Osteocyte (in vitro differentiated cells): ENCODE measurements at regions not wholly inside any gene's neighbourhood (a gene's known extent, or its start where the extent isn't known, plus 50 kb on each side); places are given as distances from the start of the nearest gene placed in this dataset.

Experiments used
- DNase-seq: peaks from one replicate; pipeline ENCODE4 v3.0.0; 2021; ENCODE audit warnings: mixed read lengths; ENCODE audit not compliant: unreplicated experiment; ENCODE audit errors: extremely low spot score
- H3K27ac Mint-ChIP-seq: one replicate; pipeline ENCODE4 v1.8.0; 2021; ENCODE audit warnings: mild to moderate bottlenecking, mixed read lengths; ENCODE audit not compliant: unreplicated experiment
- H3K27me3 Mint-ChIP-seq: one replicate; pipeline ENCODE4 v1.8.0; 2021; ENCODE audit warnings: mixed read lengths; ENCODE audit not compliant: unreplicated experiment
- H3K36me3 Mint-ChIP-seq: one replicate; pipeline ENCODE4 v1.8.0; 2021; ENCODE audit warnings: mixed read lengths; ENCODE audit not compliant: unreplicated experiment
- H3K4me1 Mint-ChIP-seq: one replicate; pipeline ENCODE4 v1.8.0; 2021; ENCODE audit warnings: mixed read lengths; ENCODE audit not compliant: unreplicated experiment
- H3K4me3 Mint-ChIP-seq: one replicate; pipeline ENCODE4 v1.8.0; 2021; ENCODE audit warnings: mild to moderate bottlenecking, moderate library complexity, mixed read lengths; ENCODE audit not compliant: unreplicated experiment
- H3K9me3 Mint-ChIP-seq: one replicate; pipeline ENCODE4 v1.8.0; 2021; ENCODE audit warnings: mixed read lengths; ENCODE audit not compliant: unreplicated experiment
- CTCF ChIP-seq: fragments of 200-600 bp; sonication (generic); IDR thresholded peaks from 2 replicates; pipeline ENCODE4 v1.5.0; 2021; ENCODE audit warnings: antibody characterized with exemption, mild to moderate bottlenecking, moderate library complexity

- H3K27ac Mint-ChIP-seq = no peak overlapping the region
- H3K4me1 Mint-ChIP-seq = no peaks in the 10 kb centered on the region
- H3K4me3 Mint-ChIP-seq = no peak overlapping the region
- DNase-seq = no peak
- H3K9me3 Mint-ChIP-seq = peaks cover 9% of the 10 kb centered on the region
- H3K27me3 Mint-ChIP-seq = no peaks in the 10 kb centered on the region
- no peak for TF ChIP-seq CTCF
- no peaks in the 10 kb centered on the region for H3K36me3 Mint-ChIP-seq
Observed at GRCh38 chrX:51024106-51024696, 113.7 kb downstream of the BMP15 start.

DNA sequence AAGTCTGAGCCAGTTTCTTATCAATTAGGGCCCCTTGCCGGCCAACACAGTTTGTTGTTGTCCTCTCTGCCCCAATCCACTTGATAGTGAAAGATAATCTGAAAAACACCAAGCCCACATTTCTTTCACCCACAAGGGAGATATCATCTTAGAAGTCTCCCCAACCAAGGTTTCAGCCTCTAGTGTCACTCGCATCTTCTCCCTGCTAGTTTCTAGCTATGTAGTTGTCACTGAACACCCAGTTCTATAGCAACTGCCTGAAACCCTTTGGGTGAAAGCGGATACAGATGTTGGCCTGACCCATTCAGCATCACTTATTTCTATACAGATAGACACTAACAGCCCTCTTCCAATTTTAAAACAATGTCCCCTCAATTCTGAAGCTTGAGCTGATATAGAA, 116.3 kb downstream of the BMP15 start:
- Mint-ChIP-seq H3K27me3 (no peaks in the 10 kb centered on the region), H3K9me3 (peaks cover 14% of the 10 kb centered on the region), H3K4me1 (no peaks in the 10 kb centered on the region), H3K4me3 (no peak overlapping the region), H3K36me3 (no peaks in the 10 kb centered on the region), H3K27ac (no peak overlapping the region)
- no peak for DNase-seq
- TF ChIP-seq CTCF = no peak

DNA sequence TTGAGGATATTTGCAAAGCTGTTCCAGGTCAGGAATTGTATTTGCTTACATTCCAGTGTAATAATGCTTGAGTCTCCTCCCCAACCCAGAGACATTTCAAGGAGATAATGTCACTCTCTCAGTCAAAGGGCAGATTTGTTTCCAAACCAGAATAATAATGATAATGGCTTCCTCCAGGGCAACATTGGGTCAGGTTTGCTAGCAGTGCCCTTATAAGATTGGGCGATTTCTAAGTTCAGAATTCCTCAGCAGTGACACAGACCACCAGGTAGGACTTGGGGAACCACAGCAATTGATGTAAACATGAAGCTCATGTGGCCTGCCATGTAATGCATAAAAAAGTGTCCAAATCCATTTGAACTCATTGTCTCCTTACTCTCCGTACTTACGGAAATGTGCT, 125.2 kb downstream of the BMP15 start:
- DNase-seq = no peak
- Mint-ChIP-seq H3K4me1 (no peaks in the 10 kb centered on the region), H3K36me3 (no peaks in the 10 kb centered on the region), H3K4me3 (no peak overlapping the region), H3K9me3 (peaks cover 20% of the 10 kb centered on the region), H3K27ac (no peak overlapping the region), H3K27me3 (no peaks in the 10 kb centered on the region)
- TF ChIP-seq CTCF = no peak

DNA sequence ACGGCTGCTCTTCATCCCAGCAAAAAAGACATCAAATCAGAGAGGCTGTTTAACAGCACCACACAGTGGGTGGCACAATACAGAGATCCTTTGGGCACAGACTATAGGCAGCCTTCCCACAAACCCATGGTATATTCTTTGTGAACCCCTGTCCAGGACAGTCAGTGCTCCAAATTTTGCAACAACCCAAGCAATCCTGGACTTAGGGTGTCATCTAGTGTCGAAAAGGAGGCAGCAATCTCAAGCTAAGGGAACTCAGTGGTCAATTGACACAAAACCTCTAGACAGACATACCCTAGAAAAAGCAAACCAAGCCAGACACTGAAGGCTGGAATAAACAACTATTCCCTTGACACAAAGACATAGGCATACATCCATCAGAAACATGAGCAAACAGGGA, 137.4 kb downstream of the BMP15 start:
- H3K36me3 Mint-ChIP-seq = no peaks in the 10 kb centered on the region
- H3K9me3 Mint-ChIP-seq = no peaks in the 10 kb centered on the region
- H3K4me1 Mint-ChIP-seq = no peaks in the 10 kb centered on the region
- DNase-seq = no peak
- no peaks in the 10 kb centered on the region for H3K27me3 Mint-ChIP-seq
- H3K27ac Mint-ChIP-seq = no peak overlapping the region
- no peak for TF ChIP-seq CTCF
- no peak overlapping the region for H3K4me3 Mint-ChIP-seq

DNA sequence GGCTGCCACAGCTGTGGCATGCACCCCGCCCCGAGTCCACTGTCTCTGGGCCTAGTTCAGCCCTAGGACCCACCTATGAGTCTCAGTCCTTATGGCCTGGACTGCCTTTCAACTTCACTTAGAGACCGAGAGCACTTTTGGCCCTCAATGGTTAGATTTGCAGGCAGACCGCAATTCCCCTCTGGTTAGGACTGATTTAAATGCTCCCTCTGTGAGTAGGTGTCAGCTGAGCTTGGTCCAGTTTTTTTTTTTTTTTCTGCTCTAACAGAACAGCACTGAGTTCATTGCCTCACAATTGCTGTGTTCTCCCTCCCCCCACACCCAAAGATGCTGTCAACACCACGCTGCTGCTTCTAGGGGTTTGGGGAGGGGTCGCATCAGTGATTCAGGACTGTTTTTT, 143.2 kb downstream of the BMP15 start:
- no peak for DNase-seq
- Mint-ChIP-seq H3K27me3 (no peaks in the 10 kb centered on the region), H3K9me3 (peaks cover 9% of the 10 kb centered on the region), H3K36me3 (no peaks in the 10 kb centered on the region), H3K4me1 (no peaks in the 10 kb centered on the region), H3K4me3 (no peak overlapping the region), H3K27ac (no peak overlapping the region)
- no peak for TF ChIP-seq CTCF
